Activated naive CD4-positive, alpha-beta T cell treated with Interleukin-2 at 50 U/mL for 16 hours (primary cell): ENCODE measurements at regions not wholly inside any gene's neighbourhood (a gene's known extent, or its start where the extent isn't known, plus 50 kb on each side); places are given as distances from the start of the nearest gene placed in this dataset.
"Not testable (repeated sequence)": the region's sequence is repeated elsewhere in the genome, so short reads cannot be mapped to it uniquely, and the experiment has no call there.

ENCODE experiments used
- DNase-seq: peaks from one replicate; pipeline ENCODE4 v3.0.0-alpha.2; 2020

DNA sequence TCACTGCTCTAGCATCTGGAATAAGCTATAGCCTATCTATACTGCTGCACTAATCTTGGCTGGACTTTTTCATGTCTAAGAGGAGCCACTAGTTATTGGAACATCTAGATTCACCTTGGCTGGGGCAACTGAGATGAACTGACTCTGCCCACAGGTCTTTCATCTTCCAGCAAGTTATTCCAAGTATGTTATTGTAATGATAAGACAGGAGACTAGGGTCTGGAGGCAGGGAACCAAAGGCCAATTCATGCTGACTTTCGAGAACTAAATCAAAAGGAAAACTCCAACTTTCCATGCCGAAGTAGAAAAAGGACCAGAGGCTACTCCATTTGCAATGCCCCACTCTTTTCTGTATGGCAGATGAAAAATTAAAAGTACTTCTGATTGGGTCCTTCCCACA, 1243.0 kb upstream of the RAG2 start:
- no peak for DNase-seq

GRCh38 chr11:37840345-37840744, 1242.3 kb upstream of the RAG2 start:
- DNase-seq = not testable (repeated sequence)

DNA sequence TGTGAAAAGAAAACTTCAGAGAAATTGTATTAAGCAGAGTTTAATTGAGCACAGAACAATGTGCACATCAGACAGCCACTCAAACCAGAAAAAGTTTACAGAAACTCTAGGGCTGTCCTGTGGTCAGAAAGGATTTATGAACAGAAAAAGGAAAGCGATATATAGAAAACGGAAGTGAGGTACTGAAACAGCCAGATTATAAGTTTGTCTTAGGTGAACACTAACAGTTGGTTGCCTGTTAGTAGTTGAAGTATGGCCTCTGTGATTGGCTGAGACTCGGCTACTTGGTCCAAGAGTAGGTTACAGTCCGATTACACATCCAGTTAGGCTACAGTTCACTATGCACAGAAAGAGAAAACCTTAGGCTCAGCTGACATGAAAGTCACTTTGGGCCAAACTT, 1232.5 kb upstream of the RAG2 start:
- DNase-seq = no peak

DNA sequence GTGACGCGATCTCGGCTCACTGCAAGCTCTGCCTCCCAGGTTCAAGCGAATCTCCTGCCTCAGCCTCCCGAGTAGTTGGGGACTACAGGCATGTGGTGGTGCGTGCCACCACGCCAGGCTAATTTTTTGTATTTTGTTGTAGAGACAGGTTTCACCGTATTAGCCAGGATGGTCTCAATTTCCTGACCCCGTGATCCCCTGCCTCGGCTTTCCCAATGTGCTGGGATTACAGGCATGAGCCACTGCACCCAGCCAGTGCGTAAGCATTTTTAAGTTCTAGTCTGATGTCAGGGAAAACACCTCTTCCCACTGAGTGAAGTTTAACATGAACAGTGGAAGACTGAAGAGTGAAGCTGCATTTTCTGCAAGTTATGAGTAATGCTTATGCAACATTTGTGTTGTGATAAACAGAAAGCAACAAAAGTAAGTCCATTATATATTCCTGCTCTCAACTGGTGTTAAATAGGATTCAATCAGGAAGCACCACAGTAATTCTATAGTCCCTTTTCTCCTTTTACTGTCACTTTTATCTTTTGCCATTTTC, 1219.8 kb upstream of the RAG2 start:
- no peak for DNase-seq

GRCh38 chr11:37812281-37812880, 1214.3 kb upstream of the RAG2 start:
- no peak for DNase-seq

GRCh38 chr11:37811349-37811748, 1213.3 kb upstream of the RAG2 start:
- DNase-seq = no peak

GRCh38 chr11:37804666-37805065, 1206.6 kb upstream of the RAG2 start:
- no peak for DNase-seq

- no peak for DNase-seq
Measured at GRCh38 chr11:37788141-37788877, 1190.3 kb upstream of the RAG2 start.

- DNase-seq = no peak
Measured at GRCh38 chr11:37786214-37786755, 1188.2 kb upstream of the RAG2 start.

GRCh38 chr11:37774441-37774840, 1176.4 kb upstream of the RAG2 start:
- no peak for DNase-seq

- no peak for DNase-seq
Measured at GRCh38 chr11:37770145-37770544, 1172.1 kb upstream of the RAG2 start.

- DNase-seq = no peak
Measured at GRCh38 chr11:37762079-37762478, 1164.0 kb upstream of the RAG2 start.

DNA sequence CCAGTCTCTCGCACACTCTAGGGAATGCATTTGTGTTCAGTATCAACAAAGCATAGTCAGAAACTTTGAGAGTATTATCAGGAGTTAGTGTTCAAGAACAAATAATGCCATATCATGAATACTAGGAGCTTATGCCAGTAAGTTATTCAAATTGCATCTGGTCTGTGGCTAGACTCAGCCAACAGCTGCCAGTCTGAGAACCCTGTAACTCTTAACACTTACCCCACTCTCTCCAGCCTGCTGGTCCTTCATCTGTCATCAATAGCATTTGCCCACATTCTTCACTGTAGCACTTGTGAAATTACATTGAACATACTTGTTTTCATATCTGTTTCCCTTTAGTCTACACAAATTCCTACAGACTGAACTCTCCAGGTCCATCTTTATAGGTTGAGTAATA, 1157.5 kb upstream of the RAG2 start:
- DNase-seq = no peak

DNA sequence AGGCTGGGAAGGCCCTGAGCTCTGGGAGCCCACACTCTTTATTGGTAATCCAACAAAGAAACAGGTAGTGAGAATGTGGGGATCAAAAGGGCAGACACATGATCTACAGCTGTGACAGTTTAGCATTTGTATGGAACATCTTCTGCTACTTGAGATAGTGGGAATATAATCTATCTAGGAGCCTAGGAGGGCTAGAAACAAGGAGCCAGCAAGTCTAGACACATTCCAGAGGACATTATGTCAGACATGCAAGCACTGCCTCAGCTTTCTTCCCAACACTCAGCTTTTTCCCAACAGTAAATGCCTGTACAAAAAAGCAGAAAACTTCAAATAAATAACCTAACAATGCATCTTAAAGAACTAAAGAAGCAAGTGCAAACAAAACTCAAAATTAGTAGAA, 1150.6 kb upstream of the RAG2 start:
- no peak for DNase-seq

GRCh38 chr11:37747121-37747520, 1149.1 kb upstream of the RAG2 start:
- DNase-seq = no peak

DNA sequence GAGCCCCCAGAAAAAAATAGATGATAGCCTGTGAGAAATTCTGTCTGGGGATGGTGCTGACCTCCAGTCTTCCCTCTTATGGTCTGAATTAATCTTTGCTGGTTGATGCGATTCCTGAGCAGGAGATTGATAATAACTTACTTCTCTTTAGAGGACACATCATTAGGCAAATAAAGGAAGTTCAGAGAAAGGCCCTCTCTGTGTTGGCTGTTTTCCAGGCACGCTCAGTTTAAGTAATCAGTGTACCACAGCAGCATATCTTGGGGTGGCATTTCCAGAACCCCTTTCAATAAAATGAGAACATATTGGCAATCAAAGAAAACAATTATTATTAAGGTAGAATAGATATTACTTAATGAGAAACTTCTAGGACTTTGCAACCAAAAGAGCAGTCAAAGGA, 1129.3 kb upstream of the RAG2 start:
- DNase-seq = no peak

- no peak for DNase-seq
Measured at GRCh38 chr11:37724315-37724714, 1126.3 kb upstream of the RAG2 start.

DNA sequence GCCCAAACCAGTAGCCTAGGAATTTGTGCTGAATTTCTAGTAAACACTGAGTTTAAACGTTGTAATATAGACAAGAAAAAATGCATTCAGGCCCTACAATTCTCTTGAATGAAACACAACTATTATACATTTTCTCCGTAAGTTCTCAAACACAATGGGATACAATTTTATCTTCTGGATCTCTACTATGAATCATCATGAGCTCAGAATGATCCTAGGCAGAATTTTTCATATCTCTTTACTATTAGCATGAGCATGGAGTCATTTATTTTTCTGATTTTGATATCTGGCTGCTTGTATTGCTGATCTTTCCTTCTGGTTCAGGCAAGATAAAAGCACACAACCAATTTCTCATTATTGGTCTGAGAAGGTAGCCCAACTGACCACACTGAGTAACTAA, 1123.4 kb upstream of the RAG2 start:
- no peak for DNase-seq

- no peak for DNase-seq
Measured at GRCh38 chr11:37718431-37718999, 1120.5 kb upstream of the RAG2 start.

DNA sequence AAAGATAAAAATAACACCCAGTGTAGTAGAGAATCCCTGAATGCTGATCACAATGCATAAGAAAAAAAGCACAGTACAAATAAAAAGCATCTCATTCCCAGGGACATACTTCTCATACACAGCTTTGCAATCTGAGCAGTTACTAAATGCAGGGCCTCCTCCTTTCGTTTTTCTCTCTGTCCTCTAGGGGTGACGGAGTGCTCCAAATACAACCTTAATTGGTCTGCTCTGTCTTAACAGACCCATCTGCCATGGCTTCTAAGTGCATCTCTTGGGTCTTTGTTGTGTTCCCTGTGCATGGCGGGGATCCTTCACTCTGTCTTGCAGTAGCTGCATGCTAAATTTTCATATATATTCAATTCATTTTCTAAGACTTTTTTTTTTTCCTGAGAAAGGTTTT, 1114.2 kb upstream of the RAG2 start:
- DNase-seq = no peak

- no peak for DNase-seq
Measured at GRCh38 chr11:37710031-37710430, 1112.0 kb upstream of the RAG2 start.

- DNase-seq = no peak
Measured at GRCh38 chr11:37704791-37705190, 1106.8 kb upstream of the RAG2 start.

DNA sequence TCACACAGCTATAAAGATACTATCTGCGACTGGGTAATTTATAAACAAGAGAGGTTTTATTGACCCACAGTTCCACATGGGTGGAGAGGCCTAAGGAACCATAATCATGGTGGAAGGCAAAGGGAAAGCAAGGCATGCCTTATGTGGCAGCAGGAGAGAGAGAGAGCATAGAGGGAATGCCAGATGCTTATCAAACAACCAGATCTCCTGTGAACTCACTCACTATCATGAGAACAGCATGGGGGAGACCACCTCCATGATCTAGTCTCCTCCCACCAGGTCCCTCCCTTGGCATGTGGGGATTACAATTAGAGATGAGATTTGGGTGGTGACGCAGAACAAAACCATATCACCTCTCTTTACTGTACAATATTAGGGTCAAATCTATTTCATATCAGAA, 1101.6 kb upstream of the RAG2 start:
- DNase-seq = no peak

DNA sequence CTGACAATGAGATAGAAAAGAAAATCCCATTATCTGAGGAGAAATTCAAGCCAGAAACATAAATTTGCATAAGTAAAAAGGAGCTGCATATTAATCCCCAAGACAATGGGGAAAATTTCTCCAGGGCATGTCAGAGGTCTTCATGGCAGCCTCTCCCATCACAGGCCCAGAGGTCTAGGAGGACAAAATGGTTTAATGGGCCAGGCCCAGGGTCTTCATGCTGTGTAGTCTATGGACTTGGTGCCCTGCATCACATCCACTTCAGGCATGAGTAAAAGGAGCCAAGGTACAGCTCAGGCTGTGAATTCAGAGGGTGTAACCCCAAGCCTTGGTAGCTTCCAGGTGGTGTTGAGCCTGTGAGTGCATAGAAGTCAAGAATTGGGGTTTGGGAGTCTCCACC, 1097.2 kb upstream of the RAG2 start:
- DNase-seq = no peak
